ENCODE measurements at regions not wholly inside any gene's neighbourhood (a gene's known extent, or its start where the extent isn't known, plus 50 kb on each side); places are given as distances from the start of the nearest gene placed in this dataset.
"Not testable (repeated sequence)": the region's sequence is repeated elsewhere in the genome, so short reads cannot be mapped to it uniquely, and the experiment has no call there.

GRCh38 chr6:27825848-27826611, 86.2 kb downstream of the OR2B2 start:
- DNase-seq = not testable (repeated sequence)

DNA sequence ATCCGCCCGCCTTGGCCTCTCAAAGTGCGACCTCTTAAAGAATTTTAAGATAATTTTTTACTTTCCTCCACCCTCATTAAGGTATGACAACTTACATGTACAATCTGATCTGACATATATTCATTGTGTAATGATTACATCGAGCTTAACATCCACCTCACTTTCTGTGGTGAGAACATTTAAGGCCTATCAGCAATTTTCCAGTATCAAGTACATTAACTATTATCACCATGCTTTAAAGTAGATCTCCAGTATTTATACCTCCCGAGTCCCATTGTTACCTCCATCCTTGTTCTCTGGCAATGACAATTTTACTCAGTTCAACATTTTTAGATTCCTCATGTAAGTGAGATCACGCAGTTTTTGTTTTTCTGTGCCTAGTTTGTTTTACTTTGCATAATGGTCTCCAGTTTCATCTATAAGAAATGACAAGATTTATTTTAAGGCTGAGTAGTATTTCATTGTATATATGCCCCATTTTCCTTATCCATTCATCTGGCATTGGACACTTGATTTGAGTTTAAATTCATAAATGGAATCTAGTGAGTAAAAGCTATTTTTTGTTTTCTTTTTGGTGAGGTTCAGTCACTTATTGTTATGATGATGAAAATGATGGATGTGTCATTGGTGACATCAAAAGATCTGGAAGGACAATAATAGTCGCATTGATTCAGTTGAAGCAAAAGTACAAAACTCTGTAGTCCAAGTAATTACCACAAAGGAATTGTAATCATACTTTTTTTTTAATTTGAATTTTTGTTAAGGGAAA, 87.0 kb downstream of the OR2B2 start:
- DNase-seq = no peak

DNA sequence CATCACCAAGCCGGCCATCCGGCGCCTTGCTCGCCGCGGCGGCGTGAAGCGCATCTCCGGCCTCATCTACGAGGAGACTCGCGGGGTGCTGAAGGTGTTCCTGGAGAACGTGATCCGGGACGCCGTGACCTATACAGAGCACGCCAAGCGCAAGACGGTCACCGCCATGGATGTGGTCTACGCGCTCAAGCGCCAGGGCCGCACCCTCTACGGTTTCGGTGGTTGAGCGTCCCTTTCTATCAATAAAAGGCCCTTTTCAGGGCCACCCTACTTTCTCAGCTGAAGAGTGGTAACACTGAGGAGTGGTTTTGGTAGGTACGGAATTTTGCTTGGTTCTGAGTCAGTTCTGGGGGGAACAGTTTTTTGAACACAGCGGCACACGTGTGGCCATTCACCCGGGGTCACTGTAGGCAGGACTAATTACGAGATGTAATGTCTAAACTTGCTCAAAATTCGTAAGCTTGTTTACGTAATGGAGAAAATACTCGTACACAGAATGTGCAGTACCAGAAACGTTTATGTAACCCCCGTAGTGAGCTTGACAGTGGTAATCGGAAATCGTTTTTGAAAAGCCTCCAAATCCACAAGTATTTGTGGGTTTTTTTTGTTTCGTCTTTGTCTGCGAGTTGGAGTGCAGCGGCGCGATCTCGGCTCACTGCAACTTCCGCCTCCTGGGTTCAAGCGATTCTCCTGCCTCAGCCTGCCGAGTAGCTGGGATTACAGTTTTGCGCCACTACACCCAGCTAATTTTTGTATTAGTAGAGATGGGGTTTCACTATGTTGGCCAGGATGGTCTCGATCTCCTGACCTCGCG, 87.8 kb downstream of the OR2B2 start:
- DNase-seq = peak in 2 of 4 experiments; percentile 9 to 18

DNA sequence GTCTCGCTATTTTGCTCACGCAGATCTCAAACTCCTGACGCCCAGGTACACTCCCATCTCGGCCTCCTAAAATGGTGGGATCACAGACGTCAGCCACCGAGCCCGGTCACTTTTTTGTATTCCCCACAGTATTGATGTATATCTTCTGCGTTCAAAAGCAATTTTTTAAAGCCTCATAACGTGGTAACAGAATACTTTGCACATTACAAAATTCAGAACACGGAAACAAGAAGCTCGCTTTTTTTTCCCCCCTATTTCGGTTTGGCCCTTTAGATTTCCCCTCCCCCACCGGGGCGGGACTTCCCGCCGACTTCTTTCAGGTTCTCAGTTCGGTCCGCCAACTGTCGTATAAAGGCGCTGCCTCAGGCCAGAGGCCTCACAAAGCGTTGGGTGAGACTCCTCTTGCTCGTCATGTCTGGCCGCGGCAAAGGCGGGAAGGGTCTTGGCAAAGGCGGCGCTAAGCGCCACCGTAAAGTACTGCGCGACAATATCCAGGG, 88.4 kb downstream of the OR2B2 start:
- DNase-seq = peak in 3 of 4 experiments; percentile 19 to 41 (median 19)

DNA sequence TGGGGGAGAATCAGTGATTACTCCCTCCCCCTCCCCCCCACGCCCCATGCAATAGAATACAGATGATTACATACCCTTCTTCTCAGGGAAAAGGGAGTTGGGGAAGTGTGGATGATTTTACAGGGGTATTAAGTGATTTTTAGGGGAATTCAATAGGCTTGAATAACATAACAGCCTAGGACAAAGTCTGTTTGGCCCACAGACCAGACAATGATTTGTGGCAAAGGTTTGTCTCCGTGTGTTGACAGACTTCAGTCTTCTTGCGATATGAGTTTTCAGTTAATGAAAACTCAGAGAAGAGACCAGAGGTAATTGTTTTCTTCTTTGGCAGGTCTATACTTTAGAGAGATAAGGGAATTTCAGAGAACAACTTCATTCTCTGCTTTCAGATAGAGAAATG, 95.3 kb downstream of the OR2B2 start:
- no peak for DNase-seq

DNA sequence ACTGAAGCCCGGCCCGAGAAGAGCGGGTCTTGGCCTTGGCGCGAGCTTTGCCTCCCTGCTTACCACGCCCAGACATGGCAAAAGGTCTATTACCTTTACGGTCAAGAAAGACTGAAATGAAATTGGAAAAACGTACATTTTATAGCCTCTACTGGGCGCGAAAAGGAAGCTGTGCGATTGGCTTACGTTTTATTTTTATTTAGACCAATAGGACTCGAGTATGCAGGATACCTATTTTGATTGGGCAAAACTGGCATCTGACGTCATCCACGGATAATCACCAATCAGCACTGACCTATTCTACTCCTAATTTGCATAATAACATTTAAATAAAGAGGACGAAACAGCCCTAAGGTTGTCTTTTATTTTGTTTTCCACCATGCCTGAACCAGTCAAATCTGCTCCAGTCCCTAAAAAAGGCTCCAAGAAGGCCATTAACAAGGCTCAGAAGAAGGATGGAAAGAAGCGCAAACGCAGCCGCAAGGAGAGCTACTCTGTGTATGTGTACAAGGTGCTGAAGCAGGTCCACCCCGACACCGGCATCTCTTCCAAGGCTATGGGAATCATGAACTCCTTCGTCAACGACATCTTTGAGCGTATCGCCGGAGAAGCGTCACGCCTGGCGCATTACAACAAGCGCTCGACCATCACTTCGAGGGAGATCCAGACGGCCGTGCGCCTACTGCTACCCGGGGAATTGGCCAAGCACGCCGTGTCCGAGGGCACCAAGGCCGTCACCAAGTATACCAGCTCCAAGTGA, 97.4 kb downstream of the OR2B2 start:
- DNase-seq = peak in 2 of 4 experiments; percentile 33 to 38

DNA sequence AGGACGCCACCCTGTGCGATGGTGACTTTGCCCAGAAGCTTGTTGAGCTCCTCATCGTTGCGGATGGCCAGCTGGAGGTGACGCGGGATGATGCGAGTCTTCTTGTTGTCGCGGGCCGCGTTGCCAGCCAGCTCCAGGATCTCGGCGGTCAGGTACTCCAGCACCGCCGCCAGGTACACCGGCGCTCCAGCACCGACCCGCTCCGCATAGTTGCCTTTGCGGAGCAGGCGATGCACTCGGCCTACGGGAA, 97.9 kb downstream of the OR2B2 start:
- DNase-seq = not testable (repeated sequence)

DNA sequence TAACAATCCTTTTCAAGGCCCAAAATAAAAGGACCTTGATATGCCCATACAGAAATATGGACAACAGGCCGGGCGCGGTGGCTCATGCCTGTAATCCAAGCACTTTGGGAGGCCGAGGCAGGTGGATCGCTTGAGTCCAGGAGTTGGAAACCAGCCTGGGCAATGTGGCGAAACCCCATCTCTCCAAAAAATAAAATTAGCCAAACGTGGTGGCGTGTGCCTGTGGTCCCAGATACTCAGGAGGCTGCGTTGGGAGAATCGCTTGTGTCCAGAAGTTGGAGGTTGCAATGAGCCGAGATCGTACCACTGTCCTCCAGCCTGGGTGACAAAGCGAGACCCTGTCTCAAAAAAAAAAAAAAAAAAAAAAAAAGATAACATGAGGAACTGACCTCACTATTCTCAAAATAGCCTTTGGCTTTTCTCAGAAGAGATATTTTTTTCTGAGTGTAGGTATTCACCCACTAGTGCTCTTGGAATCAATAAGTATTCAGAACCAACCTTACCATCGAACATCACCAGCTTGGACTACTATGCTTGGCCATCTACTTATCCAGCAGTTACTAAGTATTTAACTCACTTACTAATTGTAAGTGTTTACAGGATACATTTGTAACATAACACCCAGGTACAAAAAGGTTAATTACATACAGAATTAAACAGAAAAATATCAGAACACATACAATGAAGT, 99.2 kb downstream of the OR2B2 start:
- no peak for DNase-seq

DNA sequence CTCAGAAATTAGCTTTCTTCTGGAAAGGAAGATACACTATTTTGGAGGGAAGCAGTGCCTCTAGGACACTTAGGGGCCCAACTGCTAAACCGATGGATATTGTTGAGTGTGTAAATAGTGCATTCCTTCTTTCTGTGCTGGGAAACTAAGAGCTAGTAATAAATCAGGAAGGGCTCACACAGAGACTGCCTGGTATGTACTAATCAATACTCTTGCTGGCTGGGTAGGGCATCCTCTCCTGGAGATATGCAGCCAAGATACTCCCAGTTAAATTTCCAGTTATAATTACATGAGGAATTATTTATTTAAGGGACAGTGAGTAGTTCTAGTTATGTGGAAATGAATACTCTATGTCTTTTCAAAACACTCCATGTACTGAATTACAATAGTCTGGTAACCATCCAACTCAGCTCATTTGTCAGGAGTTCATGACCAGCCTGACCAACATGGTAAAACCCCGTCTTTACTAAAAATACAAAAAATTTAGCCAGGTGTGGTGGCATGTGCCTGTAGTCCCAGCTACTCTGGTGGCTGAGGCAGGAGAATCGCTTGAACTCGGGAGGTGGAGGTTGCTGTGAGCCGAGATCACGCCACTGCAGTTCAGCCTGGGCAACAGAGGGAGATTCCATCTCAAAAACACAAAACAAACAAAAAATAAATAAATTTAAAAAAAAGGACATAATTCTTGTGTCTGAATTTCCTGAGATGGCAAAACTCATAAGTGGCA, 100.0 kb downstream of the OR2B2 start:
- no peak for DNase-seq

GRCh38 chr6:27811451-27811772, 100.8 kb downstream of the OR2B2 start:
- no peak for DNase-seq

DNA sequence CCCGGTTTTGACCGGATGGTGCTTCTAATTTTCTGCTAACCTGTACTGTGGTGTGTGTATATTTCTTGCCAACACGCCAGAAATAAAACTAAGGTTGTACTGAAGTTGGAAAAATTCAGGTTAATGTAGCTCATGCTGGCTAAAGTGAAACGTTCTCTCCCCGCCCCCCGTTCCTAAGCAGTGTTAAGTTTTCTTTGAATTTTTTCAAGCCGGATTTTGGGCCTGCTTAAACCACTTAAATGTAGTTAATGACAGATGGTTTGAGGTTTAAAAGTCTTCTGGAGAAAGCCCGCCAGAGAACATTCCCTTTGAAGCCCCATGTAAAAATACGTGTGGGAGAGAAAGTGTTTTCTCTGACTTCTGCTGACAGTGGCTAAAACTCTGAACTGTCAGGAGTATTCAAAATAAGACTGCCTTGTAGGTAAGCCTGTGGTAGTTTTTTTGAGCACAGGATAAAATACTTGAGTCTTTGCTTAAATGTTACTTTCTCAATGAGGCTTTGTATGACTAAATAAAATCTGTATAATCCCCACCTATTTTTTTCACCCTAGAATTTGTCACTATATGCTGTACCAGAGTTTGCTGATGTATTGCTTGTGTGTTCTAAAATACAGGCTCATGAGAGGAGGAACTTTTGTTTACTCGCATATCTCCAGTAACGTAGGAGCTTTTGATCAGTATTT, 101.3 kb downstream of the OR2B2 start:
- no peak for DNase-seq

DNA sequence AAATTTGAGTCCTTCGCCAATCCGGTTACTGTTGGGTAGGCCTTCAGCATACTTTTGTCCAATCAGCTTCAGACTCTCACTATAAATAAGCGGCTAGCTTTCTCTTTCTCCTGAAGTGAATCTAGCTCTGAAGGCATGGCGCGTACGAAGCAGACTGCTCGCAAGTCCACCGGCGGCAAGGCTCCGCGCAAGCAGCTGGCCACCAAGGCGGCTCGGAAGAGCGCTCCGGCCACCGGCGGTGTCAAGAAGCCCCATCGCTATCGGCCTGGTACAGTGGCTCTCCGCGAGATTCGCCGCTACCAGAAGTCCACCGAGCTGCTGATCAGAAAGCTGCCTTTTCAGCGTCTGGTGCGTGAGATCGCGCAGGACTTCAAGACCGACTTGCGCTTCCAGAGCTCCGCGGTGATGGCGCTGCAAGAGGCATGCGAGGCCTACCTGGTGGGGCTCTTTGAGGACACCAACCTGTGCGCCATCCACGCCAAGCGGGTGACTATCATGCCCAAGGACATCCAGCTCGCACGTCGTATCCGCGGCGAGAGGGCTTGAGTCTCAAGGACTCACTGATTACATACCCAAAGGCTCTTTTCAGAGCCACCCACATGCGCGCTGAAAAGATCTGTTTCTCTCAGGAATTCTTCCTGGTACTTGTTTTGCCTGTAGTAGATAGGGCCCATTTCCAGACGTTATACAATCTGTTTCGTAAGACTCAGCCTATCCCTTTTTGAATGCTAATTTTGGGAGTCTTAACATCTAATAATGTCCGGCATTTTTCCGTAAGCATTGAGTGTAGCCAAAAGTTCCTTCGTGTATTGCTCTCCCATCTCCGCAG, 102.0 kb downstream of the OR2B2 start:
- peak; percentile 33 to 69 (median 50) for DNase-seq

DNA sequence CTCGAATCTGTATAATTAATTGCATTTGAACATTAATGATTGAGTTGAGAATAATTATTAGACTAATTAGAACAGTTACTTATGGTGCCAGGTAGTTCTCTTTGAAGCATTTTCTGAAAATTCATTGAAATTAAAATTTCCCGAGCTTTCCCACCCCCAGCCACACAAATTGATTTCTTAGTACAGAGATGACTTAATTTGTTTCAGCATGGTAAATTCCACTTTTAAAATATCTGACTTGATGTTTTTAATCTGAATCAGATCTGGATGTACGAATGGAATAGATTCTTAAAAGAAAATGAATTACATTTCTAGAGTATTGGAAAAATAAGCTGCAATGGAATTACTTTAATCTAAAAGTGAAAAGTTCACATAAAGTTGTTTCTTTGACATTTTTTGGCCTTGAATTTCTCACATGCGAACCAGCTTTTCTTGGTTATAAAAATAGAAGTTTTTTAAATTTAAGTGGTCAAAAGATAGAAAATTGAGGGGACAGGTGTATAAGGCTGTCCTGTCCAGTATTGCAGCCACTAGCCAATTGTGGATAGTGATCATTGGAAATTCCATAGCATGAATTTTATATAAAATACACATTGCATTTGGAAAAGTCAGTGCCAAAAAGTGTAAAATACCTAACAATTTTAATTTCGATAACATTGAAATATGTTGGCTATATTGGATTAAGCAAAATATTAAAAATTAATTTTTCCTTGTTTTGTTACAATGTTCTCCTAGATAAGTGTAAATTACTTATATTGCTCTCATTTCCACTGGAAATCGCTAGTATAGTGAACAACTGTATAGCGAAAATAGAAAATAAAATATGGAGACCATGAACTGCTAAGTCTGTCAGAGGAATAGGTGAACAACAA, 102.9 kb downstream of the OR2B2 start:
- no peak for DNase-seq

DNA sequence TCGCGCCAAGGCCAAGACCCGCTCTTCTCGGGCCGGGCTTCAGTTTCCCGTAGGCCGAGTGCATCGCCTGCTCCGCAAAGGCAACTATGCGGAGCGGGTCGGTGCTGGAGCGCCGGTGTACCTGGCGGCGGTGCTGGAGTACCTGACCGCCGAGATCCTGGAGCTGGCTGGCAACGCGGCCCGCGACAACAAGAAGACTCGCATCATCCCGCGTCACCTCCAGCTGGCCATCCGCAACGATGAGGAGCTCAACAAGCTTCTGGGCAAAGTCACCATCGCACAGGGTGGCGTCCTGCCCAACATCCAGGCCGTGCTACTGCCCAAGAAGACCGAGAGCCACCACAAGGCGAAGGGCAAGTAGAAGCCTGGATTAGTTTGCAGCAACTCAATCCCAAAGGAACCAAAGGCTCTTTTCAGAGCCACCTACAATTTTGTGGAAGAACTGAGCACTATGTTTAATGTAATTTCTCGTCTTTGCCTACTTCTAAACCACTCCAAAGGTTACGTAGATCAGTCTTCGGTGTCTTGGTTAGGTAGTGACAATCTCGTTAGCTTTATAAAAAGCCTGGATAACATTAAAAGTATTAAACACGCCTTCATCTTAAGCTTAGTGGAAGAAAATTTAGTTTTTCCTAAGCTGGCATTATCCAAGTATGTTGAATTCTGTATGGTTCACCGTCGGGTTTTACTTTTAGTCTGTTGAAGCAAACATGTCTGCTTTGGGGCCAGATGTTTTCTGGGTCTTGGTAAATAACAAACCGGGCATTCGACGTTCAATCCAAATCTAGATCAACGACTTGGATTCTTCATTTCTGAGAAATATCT, 103.7 kb downstream of the OR2B2 start:
- DNase-seq = not testable (repeated sequence)

DNA sequence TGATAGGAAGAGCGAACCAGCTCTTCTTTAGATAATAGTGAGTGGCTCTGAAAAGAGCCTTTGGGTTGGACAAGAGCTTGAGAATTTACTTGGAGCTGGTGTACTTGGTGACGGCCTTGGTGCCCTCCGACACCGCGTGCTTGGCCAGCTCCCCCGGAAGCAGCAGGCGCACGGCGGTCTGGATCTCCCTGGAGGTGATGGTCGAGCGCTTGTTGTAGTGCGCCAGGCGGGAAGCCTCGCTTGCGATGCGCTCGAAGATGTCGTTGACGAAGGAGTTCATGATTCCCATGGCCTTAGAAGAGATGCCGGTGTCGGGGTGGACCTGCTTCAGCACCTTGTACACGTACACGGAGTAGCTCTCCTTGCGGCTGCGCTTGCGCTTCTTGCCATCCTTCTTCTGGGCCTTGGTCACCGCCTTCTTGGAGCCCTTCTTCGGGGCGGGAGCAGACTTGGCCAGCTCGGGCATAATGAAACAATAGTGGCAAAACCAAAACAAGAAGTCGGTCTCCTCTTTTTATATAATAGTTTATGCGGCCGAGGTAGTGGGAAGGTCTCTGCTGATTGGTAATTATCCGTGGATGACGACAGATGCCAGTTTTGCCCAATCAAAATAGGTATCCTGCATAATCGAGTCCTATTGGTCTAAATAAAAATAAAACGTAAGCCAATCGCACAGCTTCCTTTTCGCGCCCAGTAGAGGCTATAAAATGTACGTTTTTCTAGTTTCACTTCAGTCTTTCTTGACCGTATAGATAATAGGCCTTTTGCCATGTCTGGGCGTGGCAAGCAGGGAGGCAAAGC, 104.6 kb downstream of the OR2B2 start:
- peak in 3 of 4 experiments; percentile 42 to 44 (median 44) for DNase-seq

- DNase-seq = no peak
These were observed 105.2 kb downstream of the OR2B2 start for GRCh38 chr6:27806981-27807440.

- DNase-seq = no peak
These were observed 106.8 kb downstream of the OR2B2 start for GRCh38 chr6:27805347-27805746.

All from activated naive CD4-positive, alpha-beta T cell (primary cell).